Osteoblast (primary cell): ENCODE measurements at regions not wholly inside any gene's neighbourhood (a gene's known extent, or its start where the extent isn't known, plus 50 kb on each side); places are given as distances from the start of the nearest gene placed in this dataset.

Experiments
- DNase-seq: peaks from one replicate; pipeline ENCODE4 v3.0.0; 2011; ENCODE audit warnings: low spot score, mixed read lengths; ENCODE audit not compliant: insufficient read length; ENCODE audit errors: missing footprints
- H2AFZ ChIP-seq: 2 replicates; pipeline ENCODE4 v1.6.0; 2011; ENCODE audit warnings: mild to moderate bottlenecking, low read length
- H3K27ac ChIP-seq: 2 replicates; pipeline ENCODE4 v1.5.1; 2011; ENCODE audit warnings: mild to moderate bottlenecking, low read depth, low read length, moderate library complexity
- H3K27me3 ChIP-seq: 2 replicates; pipeline ENCODE4 v1.6.0; 2012; ENCODE audit warnings: mild to moderate bottlenecking, control low read depth, inconsistent platforms, low read length, moderate library complexity; ENCODE audit not compliant: insufficient read depth
- H3K36me3 ChIP-seq: 2 replicates; pipeline ENCODE4 v1.5.1; 2011; ENCODE audit warnings: mild to moderate bottlenecking, low read length, control low read depth, moderate library complexity; ENCODE audit not compliant: insufficient read depth
- H3K4me1 ChIP-seq: 2 replicates; pipeline ENCODE4 v1.5.1; 2011; ENCODE audit warnings: mild to moderate bottlenecking, low read length, control low read depth, moderate library complexity; ENCODE audit not compliant: insufficient read depth
- H3K4me2 ChIP-seq: 2 replicates; pipeline ENCODE4 v1.6.0; 2011; ENCODE audit warnings: mild to moderate bottlenecking, low read length; ENCODE audit not compliant: insufficient read depth
- H3K4me3 ChIP-seq: fragments of 200-600 bp; sonication (generic); 3 replicates; pipeline ENCODE4 v1.5.1; 2012; ENCODE audit warnings: mild to moderate bottlenecking, low read length, inconsistent platforms; ENCODE audit not compliant: insufficient read depth
- H3K79me2 ChIP-seq: 2 replicates; pipeline ENCODE4 v1.6.0; 2012; ENCODE audit warnings: mild to moderate bottlenecking, low read length, control low read depth, inconsistent platforms; ENCODE audit not compliant: insufficient read depth
- H3K9me3 ChIP-seq: 2 replicates; pipeline ENCODE4 v1.5.1; 2011; ENCODE audit warnings: low read depth, low read length, control low read depth
- H4K20me1 ChIP-seq: 2 replicates; pipeline ENCODE4 v1.6.0; 2012; ENCODE audit warnings: mild to moderate bottlenecking, low read length, control low read depth; ENCODE audit not compliant: insufficient read depth
- TF ChIP-seq, protein P1 (sequence below): IDR thresholded peaks from 2 replicates; pipeline ENCODE4 v1.5.1; 2011; ENCODE audit warnings: mild to moderate bottlenecking, low read depth, low read length, moderate library complexity; ENCODE audit errors: extremely low read depth

DNA sequence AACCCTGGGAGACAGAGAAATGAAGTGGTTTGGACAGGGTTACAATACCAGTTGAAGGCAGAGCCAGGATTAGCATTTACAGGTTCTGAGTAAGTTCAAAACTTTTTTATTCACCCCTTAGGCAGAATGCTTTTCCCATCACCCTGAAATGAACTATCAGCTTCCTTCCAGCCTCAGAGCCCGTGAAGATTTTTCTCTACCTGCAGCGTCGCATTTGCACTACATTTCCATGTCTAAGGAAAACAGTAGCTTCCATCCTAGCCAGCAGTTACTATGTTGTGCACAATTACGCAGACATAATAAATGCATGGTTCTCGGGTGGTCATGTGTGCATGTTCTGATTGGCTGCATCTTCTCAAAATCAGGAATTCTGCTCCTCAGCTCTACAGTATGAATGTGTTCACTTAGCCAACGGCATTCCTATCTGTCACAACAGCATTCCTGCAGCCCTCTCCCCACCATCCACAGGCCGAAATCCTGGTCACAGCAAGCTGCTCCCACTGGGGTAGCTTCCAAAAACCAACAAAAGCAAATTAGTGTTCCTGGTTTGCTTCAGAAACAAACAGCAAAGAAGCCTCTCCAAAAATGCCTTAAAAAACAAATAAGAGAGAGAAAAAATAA lies 510.8 kb upstream of the SEMA6D start:
- no peaks in the 10 kb centered on the region for H3K4me1 ChIP-seq
- H3K9me3 ChIP-seq, result no peaks in the 10 kb centered on the region
- H3K4me3 ChIP-seq, result no peak overlapping the region
- no peaks in the 10 kb centered on the region for H3K36me3 ChIP-seq
- DNase-seq, result no peak
- TF ChIP-seq, protein P1, sequence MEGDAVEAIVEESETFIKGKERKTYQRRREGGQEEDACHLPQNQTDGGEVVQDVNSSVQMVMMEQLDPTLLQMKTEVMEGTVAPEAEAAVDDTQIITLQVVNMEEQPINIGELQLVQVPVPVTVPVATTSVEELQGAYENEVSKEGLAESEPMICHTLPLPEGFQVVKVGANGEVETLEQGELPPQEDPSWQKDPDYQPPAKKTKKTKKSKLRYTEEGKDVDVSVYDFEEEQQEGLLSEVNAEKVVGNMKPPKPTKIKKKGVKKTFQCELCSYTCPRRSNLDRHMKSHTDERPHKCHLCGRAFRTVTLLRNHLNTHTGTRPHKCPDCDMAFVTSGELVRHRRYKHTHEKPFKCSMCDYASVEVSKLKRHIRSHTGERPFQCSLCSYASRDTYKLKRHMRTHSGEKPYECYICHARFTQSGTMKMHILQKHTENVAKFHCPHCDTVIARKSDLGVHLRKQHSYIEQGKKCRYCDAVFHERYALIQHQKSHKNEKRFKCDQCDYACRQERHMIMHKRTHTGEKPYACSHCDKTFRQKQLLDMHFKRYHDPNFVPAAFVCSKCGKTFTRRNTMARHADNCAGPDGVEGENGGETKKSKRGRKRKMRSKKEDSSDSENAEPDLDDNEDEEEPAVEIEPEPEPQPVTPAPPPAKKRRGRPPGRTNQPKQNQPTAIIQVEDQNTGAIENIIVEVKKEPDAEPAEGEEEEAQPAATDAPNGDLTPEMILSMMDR, result no peak
- no peaks in the 10 kb centered on the region for H4K20me1 ChIP-seq
- no peak overlapping the region for H2AFZ ChIP-seq
- no peak overlapping the region for H3K27ac ChIP-seq
- no peaks in the 10 kb centered on the region for H3K79me2 ChIP-seq
- H3K27me3 ChIP-seq, result no peaks in the 10 kb centered on the region
- no peak overlapping the region for H3K4me2 ChIP-seq

DNA sequence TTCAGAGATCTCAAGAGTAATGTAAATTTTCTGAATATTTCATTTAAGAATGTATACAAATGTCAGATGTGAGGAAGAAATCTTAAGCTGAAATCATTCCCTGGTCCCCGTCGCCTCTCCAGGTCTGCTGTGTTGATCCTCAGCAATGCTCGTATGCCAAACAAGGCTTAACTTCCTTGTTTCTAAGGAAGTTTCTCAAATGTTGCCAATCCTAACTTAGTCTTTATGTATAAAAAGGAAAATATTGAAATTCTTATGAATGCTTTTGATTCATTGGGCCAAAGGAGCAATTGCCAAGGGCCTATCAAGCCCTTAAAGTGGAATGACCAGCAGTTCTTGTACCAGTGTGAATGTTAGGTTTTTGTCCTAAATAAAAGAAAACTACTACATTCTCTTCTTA lies 507.7 kb upstream of the SEMA6D start:
- Histone ChIP-seq H3K36me3 (no peaks in the 10 kb centered on the region), H4K20me1 (no peaks in the 10 kb centered on the region), H3K4me1 (no peaks in the 10 kb centered on the region), H3K27me3 (no peaks in the 10 kb centered on the region), H3K4me2 (no peak overlapping the region), H3K79me2 (no peaks in the 10 kb centered on the region), H3K27ac (no peak overlapping the region), H3K4me3 (no peak overlapping the region), H3K9me3 (no peaks in the 10 kb centered on the region), H2AFZ (no peak overlapping the region)
- TF ChIP-seq, protein P1, result no peak
- no peak for DNase-seq

DNA sequence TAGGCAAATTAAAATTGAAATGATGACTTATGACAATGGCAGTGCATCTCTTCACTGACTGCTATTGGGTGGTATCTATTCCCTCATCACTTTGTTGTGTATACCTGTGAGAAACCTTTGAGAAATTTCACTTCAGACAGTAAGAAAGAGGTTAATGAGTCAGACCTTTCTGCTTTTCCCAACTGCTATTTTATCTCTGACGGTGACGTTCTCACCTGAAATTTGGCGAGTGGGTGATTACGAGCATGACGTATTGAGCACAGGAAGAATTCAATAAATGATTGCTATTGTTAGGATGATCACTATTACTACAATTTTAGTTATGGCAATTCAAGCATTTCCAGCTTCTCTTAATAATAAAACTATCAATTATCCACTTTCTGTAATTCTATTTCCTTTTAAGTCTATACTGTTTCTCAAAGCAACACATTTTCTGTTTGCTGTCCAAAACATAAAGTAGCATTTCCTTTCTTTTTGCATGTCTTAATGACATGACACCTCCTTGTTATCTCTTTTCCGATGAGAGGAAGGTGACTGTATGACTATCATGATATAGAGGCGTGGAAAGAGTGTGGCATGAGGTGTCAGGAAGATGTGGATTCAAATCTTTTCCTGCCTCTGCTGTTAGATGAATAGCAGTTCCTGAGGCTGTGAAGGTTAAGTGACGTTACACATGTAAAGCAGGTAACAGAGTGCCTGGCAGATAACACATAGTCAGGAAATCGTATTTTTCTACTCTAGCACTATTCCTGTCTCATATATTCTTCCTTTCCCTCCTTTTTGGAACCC lies 504.9 kb upstream of the SEMA6D start:
- Histone ChIP-seq H3K27me3 (no peaks in the 10 kb centered on the region), H3K79me2 (no peaks in the 10 kb centered on the region), H3K4me2 (no peak overlapping the region), H4K20me1 (no peaks in the 10 kb centered on the region), H3K36me3 (no peaks in the 10 kb centered on the region), H3K4me1 (no peaks in the 10 kb centered on the region), H3K9me3 (no peaks in the 10 kb centered on the region), H3K27ac (no peak overlapping the region), H3K4me3 (no peak overlapping the region), H2AFZ (no peak overlapping the region)
- TF ChIP-seq, protein P1, result no peak
- DNase-seq, result no peak

DNA sequence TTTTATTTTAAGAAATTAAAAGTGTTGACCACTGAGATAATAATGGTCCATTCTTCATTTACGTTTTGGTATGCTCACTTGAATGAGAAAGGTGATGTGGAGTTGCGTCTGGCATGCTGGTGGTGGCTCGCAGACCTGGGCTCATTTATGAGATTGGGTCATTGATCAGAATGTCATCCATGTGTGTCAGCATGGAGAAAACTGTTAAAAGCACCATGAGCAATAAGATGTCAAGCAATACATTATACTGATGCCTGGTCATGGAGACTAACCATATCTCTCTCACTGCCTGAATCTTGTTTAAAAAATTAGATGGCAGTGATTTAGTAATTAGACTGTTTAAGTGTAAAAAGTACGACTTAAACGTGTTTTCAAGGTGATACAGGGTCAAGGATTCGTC lies 503.4 kb upstream of the SEMA6D start:
- Histone ChIP-seq H3K4me1 (no peaks in the 10 kb centered on the region), H3K9me3 (no peaks in the 10 kb centered on the region), H2AFZ (no peak overlapping the region), H3K27ac (no peak overlapping the region), H4K20me1 (no peaks in the 10 kb centered on the region), H3K79me2 (no peaks in the 10 kb centered on the region), H3K4me2 (no peak overlapping the region), H3K27me3 (no peaks in the 10 kb centered on the region), H3K36me3 (no peaks in the 10 kb centered on the region), H3K4me3 (no peak overlapping the region)
- TF ChIP-seq, protein P1, result no peak
- DNase-seq, result no peak
